SKM-1 treated with dmso at 0.1 percent for 144 hours (cell line): ENCODE measurements at regions not wholly inside any gene's neighbourhood (a gene's known extent, or its start where the extent isn't known, plus 50 kb on each side); places are given as distances from the start of the nearest gene placed in this dataset.

Experiments used
- DNase-seq: peaks from one replicate; lab custom pipeline; 2025; ENCODE audit not compliant: unreplicated experiment; lab: John Stamatoyannopoulos, UW

DNA sequence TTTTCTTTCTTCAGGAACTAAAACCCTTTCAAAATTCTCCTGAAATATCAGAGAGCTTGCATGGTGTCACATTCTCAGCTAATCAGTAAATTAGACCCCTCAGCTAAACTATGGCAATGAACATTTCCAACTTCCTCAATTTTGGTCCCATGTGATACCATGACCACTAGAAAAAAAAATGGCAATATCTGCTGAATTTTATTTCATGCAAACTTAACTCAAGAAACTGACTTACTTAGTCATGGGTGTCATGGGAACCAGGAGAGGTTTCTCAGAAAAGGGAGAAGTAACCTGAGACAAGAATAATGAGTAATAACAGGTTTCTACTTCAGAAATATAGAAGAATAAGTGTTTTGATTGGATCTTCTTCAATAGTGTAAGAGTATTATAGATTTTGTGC, 784.6 kb upstream of the ALCAM start:
- DNase-seq, result no peak

DNA sequence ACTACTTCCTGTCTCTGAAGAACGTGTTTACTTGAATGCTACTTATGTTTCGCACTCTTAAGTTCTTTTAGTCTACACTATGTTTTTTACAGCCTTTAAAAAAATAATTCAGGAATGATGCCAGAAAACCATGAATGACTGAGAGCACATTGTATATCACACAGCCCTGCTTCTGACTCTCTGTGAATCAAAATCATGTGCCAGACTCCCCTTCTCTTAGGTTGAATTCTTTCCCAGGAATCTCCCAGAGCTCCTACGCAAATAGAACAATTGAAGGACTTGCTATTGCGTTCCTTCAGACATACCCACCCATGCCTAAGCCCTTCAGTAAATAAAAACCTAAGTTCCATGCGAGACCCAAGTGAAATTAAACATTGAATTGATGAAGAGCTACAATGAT, 782.0 kb upstream of the ALCAM start:
- DNase-seq, result no peak

GRCh38 chr3:104586344-104586743, 780.4 kb upstream of the ALCAM start:
- DNase-seq, result no peak

DNA sequence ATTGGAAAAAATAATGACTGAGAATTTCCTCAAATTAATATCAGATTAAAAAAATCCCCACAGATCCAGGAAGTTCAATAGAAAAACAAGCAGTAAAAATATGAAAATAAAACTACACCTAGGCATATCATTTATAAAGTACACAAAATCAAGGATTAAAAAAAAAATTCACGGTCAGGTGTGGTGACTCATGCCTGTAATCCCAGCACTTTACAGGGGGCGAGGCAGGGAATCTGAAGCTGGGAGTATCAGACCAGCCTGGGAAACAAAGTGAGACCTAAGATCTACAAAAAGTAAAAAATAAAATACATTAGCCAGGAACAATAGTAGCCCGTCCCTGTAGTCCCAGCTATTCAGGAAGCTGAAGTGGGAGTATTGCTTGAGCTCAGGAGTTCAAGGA, 778.3 kb upstream of the ALCAM start:
- no peak for DNase-seq

DNA sequence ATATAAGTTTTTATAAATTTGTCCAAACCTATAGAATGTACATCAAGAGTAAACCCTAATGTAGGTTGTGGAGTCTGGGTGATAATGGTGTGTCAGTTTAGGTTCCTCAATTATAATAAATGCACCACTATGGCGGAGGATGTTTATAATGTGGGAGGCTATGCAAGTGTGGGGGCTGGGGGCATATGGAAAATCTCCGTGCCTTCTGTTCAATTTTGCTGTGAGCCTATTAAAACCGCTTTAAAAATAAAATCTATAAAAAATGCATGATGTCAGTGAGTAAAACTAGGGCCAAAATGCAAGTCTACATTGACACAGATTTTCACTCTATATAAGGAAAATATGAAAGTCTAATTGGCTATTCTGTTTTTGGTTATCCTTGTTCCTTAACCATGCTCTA, 774.9 kb upstream of the ALCAM start:
- no peak for DNase-seq

- no peak for DNase-seq
These were observed 772.2 kb upstream of the ALCAM start for GRCh38 chr3:104594491-104594890.

DNA sequence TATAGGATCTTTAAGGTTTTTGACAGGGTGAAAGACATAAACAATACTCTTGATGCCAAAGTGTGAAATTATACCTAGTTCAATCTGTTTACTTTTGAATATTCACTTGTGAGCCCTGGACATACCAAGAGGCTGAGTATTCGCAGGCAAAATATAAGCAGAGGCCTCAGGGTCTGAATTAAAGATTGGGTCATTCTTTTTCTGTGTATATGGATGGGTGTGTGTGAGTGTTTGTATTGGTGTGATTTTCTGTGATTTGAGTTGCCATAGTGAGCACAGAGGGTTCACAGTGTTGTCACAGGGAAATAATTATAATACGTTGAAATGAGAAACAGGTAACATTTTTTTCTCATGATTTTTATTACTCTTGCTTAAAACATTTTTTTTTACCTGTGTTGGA, 770.7 kb upstream of the ALCAM start:
- no peak for DNase-seq

- peak; percentile 35 for DNase-seq
These were observed 770.2 kb upstream of the ALCAM start for GRCh38 chr3:104596551-104596950.

DNA sequence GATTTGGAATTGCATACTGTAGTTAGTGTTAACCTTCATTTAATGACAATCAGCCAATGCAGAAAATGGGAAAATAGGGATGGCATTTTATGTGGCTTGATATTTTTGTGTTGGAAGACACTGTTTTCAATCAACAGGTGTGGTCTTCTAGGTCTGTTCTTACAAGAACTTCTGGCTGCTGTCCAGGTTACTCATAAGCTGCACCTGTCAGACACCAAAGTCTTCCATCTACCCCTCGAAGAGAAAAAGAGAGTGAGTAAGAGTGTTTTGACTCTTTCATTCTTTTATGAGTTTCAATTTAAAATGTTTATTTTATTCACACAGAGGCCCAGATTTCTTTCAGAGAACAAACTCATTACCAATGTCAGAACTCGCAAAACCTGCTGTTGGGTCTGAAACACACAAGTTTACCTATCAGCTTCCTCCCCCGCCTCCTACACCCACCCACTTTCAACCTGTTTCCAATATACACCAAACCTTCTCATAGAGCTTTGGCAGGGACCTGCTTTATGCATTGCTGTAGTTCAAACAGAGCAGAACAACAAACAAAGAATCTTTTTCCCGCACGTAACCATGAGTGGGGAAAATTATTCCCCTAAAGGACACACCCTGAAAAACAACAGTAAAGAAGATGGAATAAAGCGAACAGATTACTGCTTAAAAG, 767.7 kb upstream of the ALCAM start:
- no peak for DNase-seq

DNA sequence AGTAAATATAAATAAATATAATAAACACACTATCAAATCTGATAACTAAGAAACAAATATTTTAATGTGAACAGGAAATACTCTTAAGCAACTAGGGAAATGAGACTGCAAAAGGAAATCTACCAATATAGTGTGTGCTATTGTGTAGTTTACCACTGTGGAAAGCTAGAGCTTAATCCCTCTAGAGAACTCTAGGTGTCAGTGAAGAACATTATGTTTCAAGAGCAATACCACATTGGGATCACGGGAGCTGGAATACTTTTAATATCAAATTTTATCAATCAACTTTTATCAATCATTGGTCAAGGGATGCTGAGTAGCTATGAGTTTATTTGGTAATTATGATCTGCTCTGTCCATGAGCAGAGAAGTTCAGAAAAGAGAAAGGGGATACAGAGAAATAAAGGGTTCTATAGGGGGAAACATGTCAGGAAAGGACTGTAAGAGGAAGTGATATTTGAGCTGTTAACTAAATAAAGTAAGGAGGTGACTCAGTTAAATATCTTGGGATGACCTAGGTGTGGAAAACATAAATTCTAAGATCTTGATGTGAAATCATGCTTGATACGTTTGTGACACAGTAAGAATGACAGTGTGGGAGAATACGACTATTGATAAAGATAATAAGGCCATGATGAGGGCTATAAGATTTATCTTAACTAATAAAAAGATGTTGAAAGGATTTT, 762.2 kb upstream of the ALCAM start:
- DNase-seq, result no peak

DNA sequence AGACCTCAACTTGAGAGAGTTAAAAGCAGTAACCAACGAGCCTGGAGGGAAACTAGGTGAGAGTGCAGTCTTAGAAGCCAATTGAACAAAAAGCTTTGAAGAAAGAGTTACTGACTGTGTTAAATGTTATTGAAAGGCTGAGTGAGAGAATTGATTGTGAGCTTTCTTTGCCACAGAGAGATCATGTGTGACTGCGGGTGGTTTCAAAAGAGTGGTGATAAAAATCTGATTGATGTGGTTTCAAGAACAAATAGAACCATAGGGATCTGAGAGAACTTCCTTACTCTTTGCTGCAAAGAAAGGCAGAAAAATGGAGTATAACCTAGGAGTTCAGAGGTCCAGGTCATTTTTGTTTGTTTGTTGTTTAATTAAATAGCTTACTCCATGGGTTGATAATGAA, 759.9 kb upstream of the ALCAM start:
- no peak for DNase-seq

GRCh38 chr3:104610730-104611652, 755.7 kb upstream of the ALCAM start:
- DNase-seq, result no peak

DNA sequence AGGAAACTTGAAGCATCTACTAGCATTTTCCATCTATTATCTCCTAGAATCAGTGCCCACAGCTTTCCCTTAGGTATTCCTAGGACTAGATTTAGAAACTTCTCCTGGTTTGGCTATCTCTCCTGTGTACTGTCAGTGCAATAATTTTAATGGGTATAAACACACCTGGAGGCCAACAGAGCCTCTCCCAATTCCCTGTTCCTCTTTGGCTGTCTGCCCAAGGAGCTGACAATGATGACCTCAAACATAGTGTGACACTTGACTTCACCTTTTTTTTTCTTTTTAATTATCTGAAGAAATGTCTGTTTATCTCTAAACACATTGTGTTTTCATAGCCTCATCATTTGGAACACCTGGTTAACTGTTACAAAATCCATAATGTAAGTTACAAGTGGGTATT, 754.5 kb upstream of the ALCAM start:
- DNase-seq, result no peak

DNA sequence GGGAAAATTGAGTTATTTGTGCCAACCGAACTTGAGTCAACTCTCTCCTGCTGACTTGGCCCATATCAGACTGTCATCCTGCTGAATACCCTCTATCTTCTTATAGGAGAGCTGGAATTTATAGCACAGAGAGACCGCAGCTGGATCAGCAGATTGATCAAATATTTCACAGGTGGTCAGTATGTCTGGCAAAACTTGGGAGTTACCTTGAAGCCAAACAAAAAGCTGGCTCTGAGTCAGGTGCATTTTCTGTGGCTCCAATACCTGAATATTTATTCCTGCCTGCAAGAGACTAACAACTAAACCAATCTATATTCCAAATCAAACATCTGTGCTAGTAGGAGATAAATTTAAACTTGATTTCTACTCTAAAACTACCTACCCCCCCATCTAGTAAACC, 752.1 kb upstream of the ALCAM start:
- no peak for DNase-seq

- DNase-seq, result peak; percentile 79
These were observed 738.4 kb upstream of the ALCAM start for GRCh38 chr3:104628185-104628789.

DNA sequence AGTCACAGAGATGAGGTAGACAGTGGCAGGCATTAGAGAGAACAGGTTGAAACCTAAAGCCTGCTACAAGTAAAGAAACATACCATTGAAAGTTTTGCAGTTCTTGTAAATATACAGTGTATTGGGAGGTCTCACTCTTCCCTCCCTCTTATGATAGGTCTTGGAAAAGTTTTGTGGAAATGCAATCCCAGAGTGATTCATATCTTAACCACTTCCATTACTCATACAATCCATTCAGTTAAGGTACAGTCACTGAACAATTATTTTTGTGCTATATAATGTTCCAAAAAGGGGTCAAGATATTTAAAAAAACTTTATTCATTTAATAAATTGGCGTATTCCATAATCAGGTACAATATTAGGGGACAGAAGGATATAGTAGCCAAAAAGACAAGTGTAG, 737.7 kb upstream of the ALCAM start:
- no peak for DNase-seq

DNA sequence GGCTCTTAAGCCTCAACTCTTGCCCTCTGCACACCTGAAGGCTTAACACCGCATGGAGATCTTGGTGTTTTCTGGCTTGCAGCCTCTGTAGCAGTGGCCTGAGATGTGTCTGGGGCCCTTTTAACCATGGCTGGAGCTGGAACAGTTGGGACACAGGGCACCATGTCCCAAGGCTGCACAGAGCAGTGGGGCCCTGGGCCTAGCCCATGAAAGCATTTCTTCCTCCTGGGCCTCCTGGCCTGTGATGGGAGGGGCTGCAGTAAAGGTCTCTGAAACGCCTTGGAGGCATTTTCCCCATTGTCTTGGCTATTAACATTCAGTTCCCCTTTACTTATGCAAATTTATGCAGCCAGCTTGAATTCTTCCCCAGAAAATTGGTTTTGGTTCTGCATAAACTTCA, 735.5 kb upstream of the ALCAM start:
- DNase-seq, result no peak

- DNase-seq, result no peak
These were observed 734.2 kb upstream of the ALCAM start for GRCh38 chr3:104632521-104632920.

- DNase-seq, result no peak
These were observed 733.8 kb upstream of the ALCAM start for GRCh38 chr3:104632947-104633346.

- DNase-seq, result no peak
These were observed 730.7 kb upstream of the ALCAM start for GRCh38 chr3:104635872-104636580.

DNA sequence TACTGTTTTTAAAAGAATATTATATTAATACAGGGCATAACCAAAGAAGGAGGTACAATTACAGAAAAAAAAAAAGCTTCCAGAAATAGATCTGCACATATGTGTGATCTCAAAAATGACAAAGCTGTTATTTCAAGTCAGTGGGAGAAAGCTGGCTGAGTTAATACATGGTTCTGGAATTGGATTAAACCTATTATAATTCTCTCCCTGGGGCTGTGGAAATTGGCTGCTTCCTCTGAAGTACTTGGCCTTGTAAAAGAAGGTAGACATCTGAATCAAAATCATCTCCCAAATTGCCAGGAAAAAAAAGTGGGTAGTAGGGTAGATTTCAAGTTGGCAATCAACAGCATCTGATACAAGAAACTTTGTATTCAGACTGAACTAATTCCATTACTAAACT, 723.9 kb upstream of the ALCAM start:
- no peak for DNase-seq
